HFFc6 (cell line): ENCODE measurements at regions not wholly inside any gene's neighbourhood (a gene's known extent, or its start where the extent isn't known, plus 50 kb on each side); places are given as distances from the start of the nearest gene placed in this dataset.

Experiments
- DNase-seq: peaks from one replicate; pipeline ENCODE4 v3.0.0-alpha.2; 2018
- H3K27ac Mint-ChIP-seq: 2 replicates; pipeline ENCODE4 v1.8.0; 2020; ENCODE audit warnings: mild to moderate bottlenecking, mixed read lengths
- H3K27me3 Mint-ChIP-seq: 2 replicates; pipeline ENCODE4 v1.8.0; 2021; ENCODE audit warnings: mild to moderate bottlenecking, moderate library complexity, mixed read lengths; ENCODE audit not compliant: insufficient read depth
- H3K36me3 Mint-ChIP-seq: 2 replicates; pipeline ENCODE4 v1.8.0; 2021; ENCODE audit warnings: low read depth, mixed read lengths
- H3K4me1 Mint-ChIP-seq: 2 replicates; pipeline ENCODE4 v1.8.0; 2020; ENCODE audit warnings: low read depth, mixed read lengths
- H3K4me3 Mint-ChIP-seq: 2 replicates; pipeline ENCODE4 v1.8.0; 2020; ENCODE audit warnings: mild to moderate bottlenecking, moderate library complexity, mixed read lengths
- H3K9me3 Mint-ChIP-seq: 2 replicates; pipeline ENCODE4 v1.8.0; 2020; ENCODE audit warnings: mild to moderate bottlenecking, mixed read lengths
- CTCF ChIP-seq: fragments of 200-600 bp; sonication (generic); IDR thresholded peaks from 2 replicates; pipeline ENCODE4 v1.5.0; 2021; ENCODE audit warnings: antibody characterized with exemption, mild to moderate bottlenecking

GRCh38 chr11:81218440-81218839 lies 1515.2 kb downstream of the FAM181B start:
- Mint-ChIP-seq H3K27me3 (no peaks in the 10 kb centered on the region), H3K9me3 (peaks cover 38% of the 10 kb centered on the region), H3K36me3 (no peaks in the 10 kb centered on the region), H3K4me3 (no peak overlapping the region), H3K4me1 (no peaks in the 10 kb centered on the region), H3K27ac (no peak overlapping the region)
- no peak for DNase-seq
- TF ChIP-seq CTCF = no peak

- no peak for DNase-seq
- Mint-ChIP-seq H3K4me3 (no peak overlapping the region), H3K27ac (no peak overlapping the region), H3K4me1 (no peaks in the 10 kb centered on the region), H3K9me3 (peaks cover 45% of the 10 kb centered on the region), H3K27me3 (no peaks in the 10 kb centered on the region), H3K36me3 (no peaks in the 10 kb centered on the region)
- TF ChIP-seq CTCF = no peak
Measured at GRCh38 chr11:81211050-81211449, 1522.6 kb downstream of the FAM181B start.

GRCh38 chr11:81207421-81208054 lies 1526.1 kb downstream of the FAM181B start:
- DNase-seq = no peak
- no peak overlapping the region for H3K4me3 Mint-ChIP-seq
- no peaks in the 10 kb centered on the region for H3K27me3 Mint-ChIP-seq
- H3K27ac Mint-ChIP-seq = no peak overlapping the region
- TF ChIP-seq CTCF = no peak
- H3K4me1 Mint-ChIP-seq = no peaks in the 10 kb centered on the region
- H3K9me3 Mint-ChIP-seq = peaks cover 33% of the 10 kb centered on the region
- no peaks in the 10 kb centered on the region for H3K36me3 Mint-ChIP-seq

GRCh38 chr11:81203876-81204275 lies 1529.8 kb downstream of the FAM181B start:
- peaks cover 29% of the 10 kb centered on the region for H3K9me3 Mint-ChIP-seq
- H3K4me1 Mint-ChIP-seq = no peaks in the 10 kb centered on the region
- TF ChIP-seq CTCF = no peak
- DNase-seq = no peak
- H3K4me3 Mint-ChIP-seq = no peak overlapping the region
- no peak overlapping the region for H3K27ac Mint-ChIP-seq
- H3K27me3 Mint-ChIP-seq = no peaks in the 10 kb centered on the region
- no peaks in the 10 kb centered on the region for H3K36me3 Mint-ChIP-seq

- Mint-ChIP-seq H3K36me3 (no peaks in the 10 kb centered on the region), H3K27ac (no peak overlapping the region), H3K9me3 (peaks cover 39% of the 10 kb centered on the region), H3K27me3 (peaks cover 2% of the 10 kb centered on the region; the same call in 1 of the 2 replicates), H3K4me3 (no peak overlapping the region), H3K4me1 (no peaks in the 10 kb centered on the region)
- TF ChIP-seq CTCF = no peak
- DNase-seq = no peak
Measured at GRCh38 chr11:81197396-81197795, 1536.3 kb downstream of the FAM181B start.
